ENCODE measurements at regions not wholly inside any gene's neighbourhood (a gene's known extent, or its start where the extent isn't known, plus 50 kb on each side); places are given as distances from the start of the nearest gene placed in this dataset.

DNA sequence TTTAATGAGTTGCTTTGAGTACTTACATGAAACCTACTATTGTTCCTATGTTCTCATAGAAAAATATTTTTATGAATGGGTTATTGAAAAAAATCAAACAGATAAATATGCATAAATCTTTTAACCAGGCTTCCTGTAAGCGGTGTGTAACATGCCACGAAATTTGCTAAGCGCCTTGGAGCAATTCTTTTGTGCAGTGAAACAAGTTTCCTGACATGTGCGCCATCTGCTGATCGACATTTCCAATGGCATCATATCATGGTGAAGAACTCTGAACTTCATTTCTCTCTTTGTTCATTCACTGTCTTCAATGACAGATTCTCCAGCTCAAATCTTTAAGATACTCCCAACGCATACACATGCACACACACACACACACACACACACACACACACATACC, 145.6 kb upstream of the NAV3 start:
- Mint-ChIP-seq H3K4me1 (no peaks in the 10 kb centered on the region), H3K4me3 (no peak overlapping the region), H3K9me3 (peaks cover 15% of the 10 kb centered on the region), H3K36me3 (no peaks in the 10 kb centered on the region), H3K27ac (no peak overlapping the region)
- DNase-seq (ENCODE audit: low spot score in 2 of 2) (no peak), ATAC-seq (no peak)

DNA sequence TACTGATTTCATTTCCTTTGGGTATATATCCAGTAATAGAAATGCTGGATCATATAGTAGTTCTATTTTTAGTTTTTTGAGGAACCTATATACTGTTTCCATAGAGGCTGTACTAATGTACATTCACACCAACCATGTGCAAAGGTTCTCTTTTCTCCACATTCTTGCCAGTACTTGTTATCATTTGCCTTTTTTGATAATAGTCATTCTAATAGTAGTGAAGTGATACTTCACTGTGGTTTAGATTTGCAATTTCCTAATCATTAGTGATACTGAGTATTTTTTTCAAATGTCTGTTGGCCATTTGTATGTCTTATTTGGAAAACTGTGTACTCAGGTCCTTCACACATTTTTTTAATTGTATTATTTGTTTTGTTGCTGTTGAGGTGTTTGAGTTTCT, 148.2 kb upstream of the NAV3 start:
- Mint-ChIP-seq H3K4me1 (no peaks in the 10 kb centered on the region), H3K4me3 (no peak overlapping the region), H3K27ac (no peak overlapping the region), H3K9me3 (peaks cover 19% of the 10 kb centered on the region), H3K36me3 (no peaks in the 10 kb centered on the region)
- DNase-seq (ENCODE audit: low spot score in 2 of 2) (no peak), ATAC-seq (no peak)

DNA sequence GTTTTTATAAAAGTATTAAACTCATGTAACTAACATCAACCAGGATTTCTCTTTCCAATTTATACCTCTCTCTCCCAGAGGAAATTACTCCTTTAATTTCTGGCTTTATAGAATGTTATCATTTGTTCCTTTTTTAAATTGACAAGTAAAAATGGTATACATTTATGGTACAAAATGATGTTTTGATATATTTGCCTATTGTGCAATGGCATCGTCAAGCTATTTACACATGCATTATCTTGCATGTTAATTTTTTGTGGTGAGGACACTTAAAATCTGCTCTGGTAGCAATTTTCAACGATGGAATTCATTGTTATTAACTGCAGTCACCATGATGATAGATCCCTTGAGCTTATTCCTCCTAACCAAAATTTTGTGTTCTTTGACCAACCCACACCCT, 149.0 kb upstream of the NAV3 start:
- H3K9me3 Mint-ChIP-seq: peaks cover 19% of the 10 kb centered on the region
- no peaks in the 10 kb centered on the region for H3K36me3 Mint-ChIP-seq
- H3K27ac Mint-ChIP-seq: no peak overlapping the region
- DNase-seq (ENCODE audit: low spot score in 2 of 2) (no peak), ATAC-seq (no peak)
- H3K4me3 Mint-ChIP-seq: no peak overlapping the region
- no peaks in the 10 kb centered on the region for H3K4me1 Mint-ChIP-seq

DNA sequence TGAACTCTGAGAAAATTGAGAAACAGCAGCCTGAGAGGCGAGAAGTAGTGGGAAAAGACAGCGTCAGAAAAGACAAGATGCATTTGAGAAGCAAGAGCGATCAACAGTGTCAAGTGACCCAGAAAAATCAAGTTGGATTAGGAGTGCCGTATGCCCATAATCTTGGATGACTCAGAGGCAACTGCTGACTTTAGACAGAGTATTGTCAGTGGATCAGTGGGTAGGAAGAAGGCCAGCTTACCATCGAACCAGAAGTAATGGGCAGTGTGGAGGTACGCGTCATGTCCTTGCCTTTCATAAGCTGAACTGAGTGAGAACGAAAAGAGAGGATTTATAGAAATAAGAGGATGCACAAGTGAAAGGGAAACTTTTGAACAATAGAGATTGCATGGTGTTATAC, 151.0 kb upstream of the NAV3 start:
- Mint-ChIP-seq H3K4me1 (no peaks in the 10 kb centered on the region), H3K36me3 (no peaks in the 10 kb centered on the region), H3K4me3 (no peak overlapping the region), H3K9me3 (peaks cover 13% of the 10 kb centered on the region), H3K27ac (no peak overlapping the region)
- ATAC-seq (no peak), DNase-seq (ENCODE audit: low spot score in 2 of 2) (no peak)

DNA sequence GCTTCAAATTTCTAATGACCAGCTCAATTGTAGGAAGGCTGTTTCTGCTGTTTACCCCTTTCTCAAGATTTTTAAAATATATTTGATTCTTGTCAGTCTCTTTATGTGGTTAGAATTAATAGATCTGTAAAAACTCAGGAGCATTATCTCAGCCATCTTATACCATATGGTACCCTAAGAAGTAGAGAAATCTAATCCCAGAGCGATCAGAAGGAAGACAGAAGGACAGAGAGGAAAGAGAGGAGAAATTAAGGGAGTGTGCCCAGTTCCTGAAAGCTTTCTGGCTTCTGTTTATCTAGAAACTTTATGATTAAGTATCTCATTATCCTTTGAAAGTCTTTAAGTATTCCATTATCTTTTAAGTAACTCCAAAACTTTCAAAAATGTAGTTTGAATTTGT, 152.1 kb upstream of the NAV3 start:
- Mint-ChIP-seq H3K4me1 (no peaks in the 10 kb centered on the region), H3K36me3 (no peaks in the 10 kb centered on the region), H3K9me3 (peaks cover 9% of the 10 kb centered on the region), H3K4me3 (no peak overlapping the region), H3K27ac (no peak overlapping the region)
- ATAC-seq (no peak), DNase-seq (ENCODE audit: low spot score in 2 of 2) (no peak)

DNA sequence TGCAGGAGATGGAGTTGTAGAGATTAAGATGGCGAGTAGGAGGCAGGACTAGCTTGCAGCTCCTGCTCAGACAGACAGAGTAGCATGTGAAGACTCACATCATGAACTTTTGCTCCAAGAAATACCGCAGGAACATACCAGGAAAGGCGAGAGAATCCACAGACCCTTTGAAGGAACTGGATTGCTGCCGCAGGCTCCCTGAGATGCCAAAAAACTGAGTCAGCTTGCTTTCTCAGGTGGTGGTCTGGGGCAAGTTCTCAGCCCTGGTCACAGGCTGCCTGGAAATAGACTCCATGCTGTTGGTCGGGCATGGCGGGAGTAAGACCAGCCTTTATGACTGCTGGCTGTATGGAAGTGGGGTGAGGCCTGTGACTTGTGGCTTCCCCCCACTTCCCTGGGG, 163.6 kb upstream of the NAV3 start:
- H3K27ac Mint-ChIP-seq: no peak overlapping the region
- DNase-seq (ENCODE audit: low spot score in 2 of 2): no peak
- no peaks in the 10 kb centered on the region for H3K4me1 Mint-ChIP-seq
- no peak for ATAC-seq
- H3K36me3 Mint-ChIP-seq: no peaks in the 10 kb centered on the region
- peaks cover 19% of the 10 kb centered on the region for H3K9me3 Mint-ChIP-seq
- no peak overlapping the region for H3K4me3 Mint-ChIP-seq

DNA sequence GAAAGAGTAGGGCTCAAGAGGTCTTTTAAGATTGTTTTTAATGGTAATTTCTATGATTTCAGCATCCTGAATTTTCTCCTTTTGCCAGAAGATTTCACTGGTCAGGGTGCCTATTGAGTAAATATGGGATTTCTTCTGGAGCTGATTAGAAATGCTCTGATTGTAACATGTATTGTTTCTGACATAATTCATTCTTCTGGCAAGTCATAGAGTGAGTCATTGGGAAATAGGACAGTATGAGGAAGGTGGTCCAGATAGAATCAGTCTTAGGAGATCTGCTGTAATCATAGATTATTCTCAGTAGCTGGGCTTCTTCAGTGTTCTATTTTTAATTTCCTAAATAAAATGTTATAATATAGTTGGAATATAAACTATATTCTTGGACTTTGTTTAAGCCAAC, 182.0 kb upstream of the NAV3 start:
- Mint-ChIP-seq H3K4me1 (no peaks in the 10 kb centered on the region), H3K27ac (no peak overlapping the region), H3K36me3 (no peaks in the 10 kb centered on the region), H3K9me3 (peaks cover 11% of the 10 kb centered on the region), H3K4me3 (no peak overlapping the region)
- no peak for DNase-seq (ENCODE audit: low spot score in 2 of 2)
- ATAC-seq: no peak

DNA sequence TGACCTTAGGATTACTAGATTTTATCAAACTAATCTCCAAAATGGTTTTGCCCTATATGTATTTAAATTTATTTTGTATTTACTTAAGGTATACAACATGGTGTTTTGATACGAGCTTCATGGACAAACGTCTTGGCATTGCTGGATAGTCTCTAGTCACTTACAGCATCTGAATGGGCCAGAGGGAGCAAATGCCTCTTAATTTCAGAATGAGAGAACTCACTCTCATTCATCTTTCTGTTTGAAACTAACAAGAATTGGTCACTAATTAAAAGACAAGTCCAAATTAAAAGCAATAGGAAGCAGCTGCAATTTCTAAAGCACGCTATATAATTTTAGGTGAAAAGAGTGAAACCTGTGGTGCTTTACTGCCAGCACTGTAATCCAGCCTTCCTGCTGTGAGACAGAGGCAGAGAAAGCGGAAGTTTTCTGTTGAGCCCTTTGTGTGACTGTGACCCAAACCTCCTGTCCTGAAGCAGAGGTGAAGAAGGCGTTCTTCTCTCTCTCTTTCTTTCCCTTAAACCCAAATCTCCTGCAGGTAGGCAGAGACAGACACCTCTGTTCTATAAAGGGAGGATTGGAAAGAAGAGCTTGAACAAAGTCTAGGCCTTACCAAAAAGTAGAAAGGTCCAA, 184.6 kb upstream of the NAV3 start:
- no peaks in the 10 kb centered on the region for H3K36me3 Mint-ChIP-seq
- ATAC-seq (no peak), DNase-seq (ENCODE audit: low spot score in 2 of 2) (no peak)
- no peak overlapping the region for H3K4me3 Mint-ChIP-seq
- no peaks in the 10 kb centered on the region for H3K4me1 Mint-ChIP-seq
- H3K27ac Mint-ChIP-seq: no peak overlapping the region
- peaks cover 9% of the 10 kb centered on the region for H3K9me3 Mint-ChIP-seq

DNA sequence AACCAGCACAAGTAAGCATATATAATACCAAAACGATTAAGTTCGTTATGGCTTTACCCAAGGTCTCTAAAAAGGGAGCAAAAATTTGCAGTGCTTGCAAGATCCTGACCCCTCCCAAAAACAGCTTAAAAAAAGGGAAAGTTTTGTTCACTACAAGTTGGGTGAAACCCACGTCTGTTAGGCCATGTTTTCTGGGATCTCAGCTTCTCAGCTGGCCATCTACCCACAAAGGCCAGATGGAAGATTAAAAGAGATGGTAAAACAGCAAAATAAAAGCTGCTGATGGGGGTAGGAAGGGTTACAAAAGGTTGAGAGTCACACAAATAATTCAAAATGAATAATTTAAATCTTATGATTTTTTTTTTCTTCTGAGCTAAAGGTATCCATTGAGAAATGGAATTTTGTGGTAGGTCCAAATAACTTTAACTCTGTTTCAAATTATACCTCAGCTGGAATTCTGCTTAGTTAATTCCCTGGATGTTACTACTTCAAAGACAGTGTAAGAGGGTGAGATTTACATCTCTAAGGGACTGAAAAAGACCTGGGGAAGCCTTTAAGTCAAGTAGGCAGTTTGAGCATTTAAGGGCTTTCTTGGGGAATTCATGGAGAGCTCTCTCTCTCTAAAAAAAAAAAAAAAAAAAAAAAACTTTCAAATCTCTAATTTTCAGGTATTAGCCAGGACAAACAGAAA, 185.6 kb upstream of the NAV3 start:
- DNase-seq (ENCODE audit: low spot score in 2 of 2) (no peak), ATAC-seq (no peak)
- Mint-ChIP-seq H3K27ac (no peak overlapping the region), H3K4me3 (no peak overlapping the region), H3K9me3 (peaks cover 10% of the 10 kb centered on the region), H3K4me1 (no peaks in the 10 kb centered on the region), H3K36me3 (no peaks in the 10 kb centered on the region)

DNA sequence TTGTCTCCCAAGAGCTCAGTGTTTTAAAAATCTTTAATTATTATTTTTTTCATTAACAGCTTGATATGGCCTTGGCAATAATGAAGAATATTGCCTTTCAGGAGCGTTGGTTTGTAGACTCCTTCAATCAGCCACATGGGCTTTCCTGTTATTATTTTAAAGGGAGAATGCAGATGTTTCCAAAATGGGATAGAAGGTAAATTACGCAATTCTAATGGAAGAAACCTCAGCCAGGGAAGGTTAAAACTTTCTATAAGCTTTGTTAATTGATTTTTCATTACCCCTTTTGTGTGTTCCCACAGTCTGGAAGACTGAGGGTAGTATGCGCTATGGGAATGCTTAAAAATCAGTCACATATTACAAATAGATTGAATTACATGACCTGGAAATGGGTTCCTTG, 188.4 kb upstream of the NAV3 start:
- peaks cover 10% of the 10 kb centered on the region for H3K9me3 Mint-ChIP-seq
- ATAC-seq: no peak

DNA sequence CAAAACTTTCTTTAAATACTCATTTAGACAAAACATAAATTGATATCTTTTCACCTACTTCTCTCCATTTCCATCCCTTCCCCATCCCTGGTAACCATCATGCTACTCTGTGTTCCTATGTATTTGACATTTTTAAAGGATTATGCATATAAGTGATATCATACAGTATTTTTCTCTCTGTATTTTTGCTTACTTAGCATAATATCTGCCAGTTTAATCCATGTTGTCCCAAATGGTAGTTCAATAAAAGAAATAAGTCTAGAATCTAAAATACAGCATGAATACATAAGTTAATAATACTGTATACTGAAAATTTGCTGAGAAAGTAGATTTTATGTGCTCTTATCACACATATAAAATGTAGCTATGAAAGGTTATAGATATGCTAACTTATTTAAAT, 190.3 kb upstream of the NAV3 start:
- Mint-ChIP-seq H3K9me3 (peaks cover 10% of the 10 kb centered on the region), H3K4me3 (no peak overlapping the region), H3K27ac (no peak overlapping the region), H3K36me3 (no peaks in the 10 kb centered on the region), H3K4me1 (no peaks in the 10 kb centered on the region)
- ATAC-seq (no peak), DNase-seq (ENCODE audit: low spot score in 2 of 2) (no peak)

More for the DNA sequence above, 188.4 kb upstream of the NAV3 start:
- no peak overlapping the region for H3K27ac Mint-ChIP-seq
- no peaks in the 10 kb centered on the region for H3K4me1 Mint-ChIP-seq
- no peaks in the 10 kb centered on the region for H3K36me3 Mint-ChIP-seq
- no peak overlapping the region for H3K4me3 Mint-ChIP-seq
- DNase-seq (ENCODE audit: low spot score in 2 of 2): no peak

DNA sequence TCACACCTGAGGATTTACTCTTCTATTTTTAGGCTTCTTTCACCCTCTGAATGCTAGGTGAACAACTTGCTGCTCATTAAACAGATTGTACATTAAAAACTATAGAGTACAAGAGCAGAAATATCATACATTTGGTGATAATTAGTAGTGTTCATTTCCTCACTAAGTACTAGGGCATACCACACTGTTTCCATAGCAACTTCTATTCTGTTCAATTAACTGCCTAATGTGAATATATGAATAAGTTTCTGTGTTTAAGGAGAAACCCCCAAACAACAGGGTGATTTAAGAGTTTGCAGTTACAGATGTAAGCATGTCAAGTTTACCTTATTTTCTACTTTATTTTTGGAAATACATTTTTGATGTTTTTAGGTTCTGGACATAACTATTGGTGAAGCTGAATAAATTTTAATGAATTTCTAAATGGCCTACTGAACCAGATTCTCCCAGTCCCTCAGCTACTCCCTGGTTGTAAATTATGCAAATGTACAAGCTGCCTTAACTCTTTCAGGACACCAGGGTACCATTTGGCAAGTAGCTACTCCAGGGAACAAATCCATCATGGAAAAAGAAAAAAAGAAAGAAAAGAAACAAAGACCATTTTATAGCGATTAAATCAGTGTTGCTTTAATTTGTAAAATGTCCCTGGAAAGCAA, 199.8 kb upstream of the NAV3 start:
- no peak overlapping the region for H3K27ac Mint-ChIP-seq
- peaks cover 10% of the 10 kb centered on the region for H3K9me3 Mint-ChIP-seq
- H3K4me1 Mint-ChIP-seq: no peaks in the 10 kb centered on the region
- no peaks in the 10 kb centered on the region for H3K36me3 Mint-ChIP-seq
- ATAC-seq: no peak
- no peak overlapping the region for H3K4me3 Mint-ChIP-seq
- no peak for DNase-seq (ENCODE audit: low spot score in 2 of 2)

DNA sequence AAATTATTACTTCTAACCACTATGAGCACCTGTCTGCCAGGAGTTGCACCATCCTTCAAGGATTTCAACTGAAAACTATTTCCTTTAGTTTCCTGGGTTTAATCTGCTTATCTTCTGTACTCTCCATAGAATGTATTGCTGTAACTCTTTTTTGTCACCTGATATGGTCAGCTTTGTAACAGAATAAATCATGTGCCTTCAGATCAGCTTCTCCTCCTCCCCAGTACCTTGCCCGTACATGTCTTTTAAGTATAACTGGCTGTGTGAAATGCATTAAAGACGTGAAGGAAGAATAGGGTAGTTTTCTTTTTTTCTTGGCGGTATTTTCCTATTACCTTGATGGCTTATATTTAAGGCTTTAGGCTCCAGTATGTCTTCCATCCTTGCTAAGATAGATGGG, 200.3 kb upstream of the NAV3 start:
- no peak overlapping the region for H3K27ac Mint-ChIP-seq
- ATAC-seq: no peak
- peaks cover 12% of the 10 kb centered on the region for H3K9me3 Mint-ChIP-seq

DNA sequence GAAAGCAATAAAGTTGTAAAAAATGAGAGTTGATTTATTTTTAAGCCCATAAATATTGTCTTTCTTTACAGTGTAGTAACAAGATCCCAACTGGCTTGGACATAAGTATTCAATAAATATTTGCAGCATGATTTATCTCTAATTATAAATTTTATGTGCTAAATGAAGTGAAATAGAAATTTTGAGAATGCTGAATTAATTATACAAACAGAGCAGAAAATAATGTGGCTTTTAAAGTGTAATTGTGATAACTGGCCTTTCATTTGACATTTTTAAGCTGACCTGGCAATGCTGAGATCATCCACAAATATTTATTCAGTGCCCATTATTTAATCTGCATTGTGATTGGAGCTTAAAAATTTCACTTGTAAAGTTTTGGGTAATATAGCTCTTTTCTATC, 201.6 kb upstream of the NAV3 start:
- no peaks in the 10 kb centered on the region for H3K4me1 Mint-ChIP-seq
- peaks cover 12% of the 10 kb centered on the region for H3K9me3 Mint-ChIP-seq
- H3K4me3 Mint-ChIP-seq: no peak overlapping the region
- no peak overlapping the region for H3K27ac Mint-ChIP-seq
- ATAC-seq: no peak
- H3K36me3 Mint-ChIP-seq: no peaks in the 10 kb centered on the region
- DNase-seq (ENCODE audit: low spot score in 2 of 2): no peak

More for the DNA sequence above, 200.3 kb upstream of the NAV3 start:
- Mint-ChIP-seq H3K36me3 (no peaks in the 10 kb centered on the region), H3K4me3 (no peak overlapping the region), H3K4me1 (no peaks in the 10 kb centered on the region)
- no peak for DNase-seq (ENCODE audit: low spot score in 2 of 2)

DNA sequence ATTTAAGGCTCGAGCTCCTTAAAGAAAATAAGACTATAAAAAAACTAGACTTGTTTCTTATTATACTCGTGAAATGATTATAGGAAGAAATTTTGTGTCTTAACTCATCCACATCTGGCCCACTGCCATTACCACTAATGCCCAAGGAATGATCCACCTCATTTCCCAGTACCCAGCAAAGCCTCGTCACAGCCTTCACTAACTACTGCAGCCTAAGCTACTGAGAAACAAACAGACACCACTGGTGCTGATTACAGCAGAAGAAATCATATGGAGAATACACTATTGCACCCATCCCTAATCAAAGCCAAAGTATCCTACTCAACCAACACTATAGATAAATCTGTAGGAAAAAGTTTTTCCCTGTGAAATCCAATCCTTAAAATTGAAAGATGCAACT, 205.3 kb upstream of the NAV3 start:
- Mint-ChIP-seq H3K9me3 (peaks cover 17% of the 10 kb centered on the region), H3K4me3 (no peak overlapping the region), H3K27ac (no peak overlapping the region), H3K36me3 (no peaks in the 10 kb centered on the region), H3K4me1 (no peaks in the 10 kb centered on the region)
- ATAC-seq (no peak), DNase-seq (ENCODE audit: low spot score in 2 of 2) (no peak)

DNA sequence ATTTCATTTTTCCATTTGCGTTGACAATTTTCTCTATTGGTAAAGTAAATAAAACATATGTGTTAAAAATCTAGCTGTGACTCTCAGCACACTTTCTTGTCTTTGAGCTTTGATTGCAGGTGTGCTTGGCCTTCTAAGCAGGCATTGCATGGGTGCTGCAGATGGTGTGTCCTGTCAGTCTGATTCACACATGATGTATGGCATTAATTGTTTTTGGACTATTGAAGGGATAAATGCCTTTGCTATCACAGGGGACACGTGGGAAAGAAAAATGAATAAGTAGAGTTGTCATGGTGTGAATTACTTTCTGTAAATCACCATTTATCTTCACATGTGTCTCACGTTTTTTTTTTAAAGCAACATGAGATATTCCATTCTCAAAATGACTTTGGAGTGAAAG, 211.3 kb upstream of the NAV3 start:
- no peak for DNase-seq (ENCODE audit: low spot score in 2 of 2)
- Mint-ChIP-seq H3K9me3 (peaks cover 12% of the 10 kb centered on the region), H3K4me1 (no peaks in the 10 kb centered on the region), H3K36me3 (no peaks in the 10 kb centered on the region), H3K4me3 (no peak overlapping the region), H3K27ac (no peak overlapping the region)
- no peak for ATAC-seq

Measured in stimulated activated effector memory CD8-positive, alpha-beta T cell treated with anti-CD3 and anti-CD28 coated beads, Interleukin-12 subunit alpha, Interleukin-12 subunit beta, amount 100 ng/mL, for 72 hours (primary cell).